ENCODE measurements at regions not wholly inside any gene's neighbourhood (a gene's known extent, or its start where the extent isn't known, plus 50 kb on each side); places are given as distances from the start of the nearest gene placed in this dataset.

- TF ChIP-seq PKNOX1 (IDR thresholded peaks at IDR 0.05) (no peak), LARP7 (IDR thresholded peaks at IDR 0.05) (no peak), ZNF207 (IDR thresholded peaks at IDR 0.05; ENCODE audit: borderline replicate concordance) (no peak), E2F8 (IDR thresholded peaks at IDR 0.05; ENCODE audit: low read depth, partially characterized antibody) (no peak), HDAC2 (IDR thresholded peaks at IDR 0.05) (no peak)
These were observed 487.0 kb downstream of the PDHA2 start (continued) for GRCh38 chr4:96326846-96327245.

GRCh38 chr4:96342196-96342595 is 502.3 kb downstream of the PDHA2 start:
- no peak overlapping the region for H3K9ac ChIP-seq (ENCODE audit: control insufficient read depth, insufficient read depth, low read length)
- FAIRE-seq (no peak), ATAC-seq (no peak), DNase-seq (ENCODE audit: low read depth, low spot score) (no peak)
- POLR2A ChIA-PET, result no interaction called here
- no peaks in the 10 kb centered on the region for H3K27me3 ChIP-seq (replicated peaks in 1 of 2; ENCODE audit: control insufficient read depth in 2 of 2, insufficient read depth in 2 of 2, low read length in 1 of 2)
- H3K4me3 ChIP-seq, result no peak overlapping the region
- no peaks in the 10 kb centered on the region for H3K79me2 ChIP-seq (ENCODE audit: control insufficient read depth, insufficient read depth, low read length)
- H3K27ac ChIP-seq (ENCODE audit: control insufficient read depth, insufficient read depth), result no peak overlapping the region
- H3K36me3 ChIP-seq (ENCODE audit: control insufficient read depth in 2 of 2, insufficient read depth in 2 of 2, low read length in 1 of 2), result no peaks in the 10 kb centered on the region
- BruUV-seq (replicated peaks), result no TSS peak
- no peak overlapping the region for H2AFZ ChIP-seq (ENCODE audit: control insufficient read depth, low read depth, low read length)
- no peak overlapping the region for H3K4me2 ChIP-seq (ENCODE audit: control insufficient read depth, insufficient read depth)
- intact Hi-C loops (cut with micrococcal nuclease; ENCODE audit: unreplicated experiment) (no loop called here), in situ Hi-C loops (cut with MboI) (loop anchor here (10.0 kb wide), 1 partner anchor 1177 kb away; no protein-coding TSS in a partner anchor)
- SMC1A ChIA-PET (ENCODE audit: uncharacterized antibody, unreplicated experiment), result interaction anchor here (0.7 to 1.5 kb wide), 3 partner anchors 11 to 13 kb away, joined by 3 to 8 read pairs (median 3); no protein-coding TSS in a partner anchor
- H3K9me3 ChIP-seq (replicated peaks; ENCODE audit: control insufficient read depth, insufficient read depth, low read length), result no peaks in the 10 kb centered on the region
- RAD21 ChIA-PET (ENCODE audit: unreplicated experiment), result interaction anchor here (0.6 kb wide), 1 partner anchor 210 kb away, joined by 3 read pairs; no protein-coding TSS in a partner anchor
- no peaks in the 10 kb centered on the region for H4K20me1 ChIP-seq (ENCODE audit: control insufficient read depth, insufficient read depth)
- H3K4me1 ChIP-seq (ENCODE audit: control insufficient read depth, insufficient read depth, low read length), result no peaks in the 10 kb centered on the region
- no peak for TF ChIP-seq PAX8 (IDR thresholded peaks at IDR 0.05)
- no peak for TF ChIP-seq ZNF592 (IDR thresholded peaks at IDR 0.05)
- no peak for TF ChIP-seq CREM (IDR thresholded peaks at IDR 0.05; ENCODE audit: low read depth)
- TF ChIP-seq KAT2A (conservative IDR thresholded peaks at IDR 0.05; ENCODE audit: control insufficient read depth, low read depth, low read length), result no peak
- TF ChIP-seq ZNF384 (IDR thresholded peaks at IDR 0.05; ENCODE audit: borderline replicate concordance, low read depth, low read length), result no peak
- no peak for TF ChIP-seq RAD51 (IDR thresholded peaks at IDR 0.05)
- TF ChIP-seq TCF7 (IDR thresholded peaks at IDR 0.05; ENCODE audit: borderline replicate concordance), result no peak
- TF ChIP-seq IKZF1 (conservative IDR thresholded peaks at IDR 0.05), result no peak
- TF ChIP-seq TCF3 (IDR thresholded peaks at IDR 0.05; ENCODE audit: borderline replicate concordance, insufficient read depth, low read depth, low read length), result no peak
- no peak for TF ChIP-seq STAT1 (conservative IDR thresholded peaks at IDR 0.05)
- no peak for TF ChIP-seq SMAD5 (IDR thresholded peaks at IDR 0.05; ENCODE audit: low read depth)
- 0% methylated on average over 1 of the region's 1 CpG for WGBS (ENCODE audit: insufficient coverage, insufficient replicate concordance, low lambda C conversion rate, missing lambda C conversion rate)
- CTCF ChIA-PET, result interaction anchor here (1.3 kb wide), 1 partner anchor 13 kb away, joined by 3 read pairs; no protein-coding TSS in a partner anchor

Data from GM12878 (cell line).